ENCODE measurements at regions not wholly inside any gene's neighbourhood (a gene's known extent, or its start where the extent isn't known, plus 50 kb on each side); places are given as distances from the start of the nearest gene placed in this dataset.

DNA sequence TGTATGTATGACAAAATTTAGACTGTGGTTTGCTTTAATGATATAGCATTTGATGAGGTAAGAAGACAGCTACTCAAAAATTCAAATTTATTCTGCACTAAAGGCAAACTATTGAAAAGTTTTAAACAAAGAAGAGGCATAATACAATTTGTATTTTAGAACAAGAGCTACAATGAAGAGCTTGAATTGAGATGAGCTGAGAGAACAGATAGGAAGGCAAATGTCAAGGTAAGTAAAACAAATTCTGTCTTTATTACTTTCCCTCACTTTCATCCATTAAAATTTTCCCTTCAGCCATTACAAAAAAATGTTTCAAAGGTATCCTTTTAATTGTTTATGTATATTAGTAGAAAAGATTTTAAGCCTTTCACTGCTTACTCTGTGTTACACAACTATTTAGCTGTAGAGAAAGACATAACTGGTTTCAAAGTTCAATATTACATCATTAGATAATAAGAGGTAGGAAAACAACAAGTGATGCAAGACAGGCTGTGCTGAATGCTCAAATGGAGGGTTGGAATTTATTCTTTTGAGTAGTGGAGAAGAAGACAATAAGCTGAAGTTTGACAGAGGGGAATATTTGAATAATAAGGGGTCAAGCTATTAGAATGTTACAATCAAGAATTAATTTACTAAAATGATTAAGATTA lies 1334.1 kb downstream of the FSCB start:
- CTCF ChIA-PET, result no interaction called here
- no peak for DNase-seq (ENCODE audit: low read depth, low spot score)
- TF ChIP-seq, protein P1, sequence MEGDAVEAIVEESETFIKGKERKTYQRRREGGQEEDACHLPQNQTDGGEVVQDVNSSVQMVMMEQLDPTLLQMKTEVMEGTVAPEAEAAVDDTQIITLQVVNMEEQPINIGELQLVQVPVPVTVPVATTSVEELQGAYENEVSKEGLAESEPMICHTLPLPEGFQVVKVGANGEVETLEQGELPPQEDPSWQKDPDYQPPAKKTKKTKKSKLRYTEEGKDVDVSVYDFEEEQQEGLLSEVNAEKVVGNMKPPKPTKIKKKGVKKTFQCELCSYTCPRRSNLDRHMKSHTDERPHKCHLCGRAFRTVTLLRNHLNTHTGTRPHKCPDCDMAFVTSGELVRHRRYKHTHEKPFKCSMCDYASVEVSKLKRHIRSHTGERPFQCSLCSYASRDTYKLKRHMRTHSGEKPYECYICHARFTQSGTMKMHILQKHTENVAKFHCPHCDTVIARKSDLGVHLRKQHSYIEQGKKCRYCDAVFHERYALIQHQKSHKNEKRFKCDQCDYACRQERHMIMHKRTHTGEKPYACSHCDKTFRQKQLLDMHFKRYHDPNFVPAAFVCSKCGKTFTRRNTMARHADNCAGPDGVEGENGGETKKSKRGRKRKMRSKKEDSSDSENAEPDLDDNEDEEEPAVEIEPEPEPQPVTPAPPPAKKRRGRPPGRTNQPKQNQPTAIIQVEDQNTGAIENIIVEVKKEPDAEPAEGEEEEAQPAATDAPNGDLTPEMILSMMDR (IDR thresholded peaks at IDR 0.05; ENCODE audit: low read depth, low read length), result no peak

DNA sequence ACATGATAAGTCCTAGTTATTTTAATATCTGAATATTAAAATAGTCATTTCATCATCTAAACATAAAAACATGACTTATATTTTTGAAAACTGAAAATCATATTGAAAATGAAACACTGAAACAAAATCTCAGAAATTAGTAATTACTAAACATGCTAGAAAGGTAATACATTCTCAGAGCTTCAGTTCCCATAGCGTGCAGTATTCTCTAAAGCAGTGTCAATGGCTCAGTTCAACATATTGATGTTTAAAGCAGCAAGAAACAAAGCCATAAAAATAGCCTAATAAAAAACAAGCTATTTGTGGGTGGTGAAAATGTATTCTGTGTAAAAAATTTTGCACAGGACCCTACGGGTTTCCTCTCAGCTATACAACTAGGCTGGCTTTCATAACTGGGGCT lies 1337.4 kb downstream of the FSCB start:
- POLR2A ChIA-PET, result no interaction called here

More for the DNA sequence above, 1334.1 kb downstream of the FSCB start:
- POLR2A ChIA-PET, result no interaction called here
- Histone ChIP-seq H3K27ac (ENCODE audit: low read depth, low read length) (no peak overlapping the region), H3K4me3 (ENCODE audit: low read depth, low read length) (no peak overlapping the region), H3K27me3 (ENCODE audit: control insufficient read depth, insufficient read depth, low read length) (no peaks in the 10 kb centered on the region), H3K9me3 (ENCODE audit: control insufficient read depth, insufficient read depth, low read length) (no peaks in the 10 kb centered on the region)

GRCh38 chr14:43168371-43168925 lies 1338.6 kb downstream of the FSCB start:
- no peak overlapping the region for H3K27ac ChIP-seq (ENCODE audit: low read depth, low read length)
- H3K27me3 ChIP-seq (ENCODE audit: control insufficient read depth, insufficient read depth, low read length), result no peaks in the 10 kb centered on the region
- ChIA-PET POLR2A (interaction anchor here (0.6 kb wide), 1 partner anchor 1273 kb away, joined by 4 read pairs; no protein-coding TSS in a partner anchor), CTCF (no interaction called here)
- no peak overlapping the region for H3K4me3 ChIP-seq (ENCODE audit: low read depth, low read length)
- H3K9me3 ChIP-seq (ENCODE audit: control insufficient read depth, insufficient read depth, low read length), result no peaks in the 10 kb centered on the region
- TF ChIP-seq, protein P1 (IDR thresholded peaks at IDR 0.05; ENCODE audit: low read depth, low read length), result no peak
- DNase-seq (ENCODE audit: low read depth, low spot score), result no peak

More for the DNA sequence above, 1337.4 kb downstream of the FSCB start:
- H3K9me3 ChIP-seq (ENCODE audit: control insufficient read depth, insufficient read depth, low read length), result no peaks in the 10 kb centered on the region
- TF ChIP-seq, protein P1 (IDR thresholded peaks at IDR 0.05; ENCODE audit: low read depth, low read length), result no peak
- H3K4me3 ChIP-seq (ENCODE audit: low read depth, low read length), result no peak overlapping the region
- no peak overlapping the region for H3K27ac ChIP-seq (ENCODE audit: low read depth, low read length)
- CTCF ChIA-PET, result no interaction called here
- H3K27me3 ChIP-seq (ENCODE audit: control insufficient read depth, insufficient read depth, low read length), result no peaks in the 10 kb centered on the region
- no peak for DNase-seq (ENCODE audit: low read depth, low spot score)

- Histone ChIP-seq H3K27me3 (ENCODE audit: control insufficient read depth, insufficient read depth, low read length) (no peaks in the 10 kb centered on the region), H3K27ac (ENCODE audit: low read depth, low read length) (no peak overlapping the region), H3K4me3 (ENCODE audit: low read depth, low read length) (no peak overlapping the region), H3K9me3 (ENCODE audit: control insufficient read depth, insufficient read depth, low read length) (no peaks in the 10 kb centered on the region)
- TF ChIP-seq, protein P1 (IDR thresholded peaks at IDR 0.05; ENCODE audit: low read depth, low read length), result no peak
- DNase-seq (ENCODE audit: low read depth, low spot score), result no peak
- ChIA-PET POLR2A (no interaction called here), CTCF (no interaction called here)
These were observed 1340.9 kb downstream of the FSCB start for GRCh38 chr14:43166163-43166562.

DNA sequence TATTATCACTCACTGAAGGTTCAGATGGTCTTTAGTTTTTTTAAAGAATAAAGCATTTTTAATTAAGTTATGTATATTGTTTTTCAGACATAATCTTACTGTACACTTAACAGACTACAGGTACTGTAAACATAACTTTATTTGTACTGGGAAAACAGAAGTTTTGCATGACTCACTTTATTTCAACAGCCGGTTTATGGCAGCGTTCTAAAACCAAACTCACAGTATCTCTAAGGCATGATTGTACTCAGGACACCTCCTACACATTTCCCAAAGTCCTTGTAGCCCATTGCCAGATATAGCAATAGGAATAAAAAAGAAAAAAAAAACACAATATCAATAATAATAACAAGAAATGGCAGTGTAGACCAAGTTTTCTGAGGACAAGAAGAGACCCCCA lies 1341.4 kb downstream of the FSCB start:
- DNase-seq (ENCODE audit: low read depth, low spot score), result no peak

More for the DNA sequence above, 1341.4 kb downstream of the FSCB start:
- ChIA-PET CTCF (no interaction called here), POLR2A (no interaction called here)
- no peaks in the 10 kb centered on the region for H3K9me3 ChIP-seq (ENCODE audit: control insufficient read depth, insufficient read depth, low read length)
- no peak overlapping the region for H3K27ac ChIP-seq (ENCODE audit: low read depth, low read length)
- TF ChIP-seq, protein P1 (IDR thresholded peaks at IDR 0.05; ENCODE audit: low read depth, low read length), result no peak
- H3K4me3 ChIP-seq (ENCODE audit: low read depth, low read length), result no peak overlapping the region
- no peaks in the 10 kb centered on the region for H3K27me3 ChIP-seq (ENCODE audit: control insufficient read depth, insufficient read depth, low read length)

Measured in AG04450 (cell line).